Stimulated activated naive CD4-positive, alpha-beta T cell (primary cell): ENCODE measurements at regions not wholly inside any gene's neighbourhood (a gene's known extent, or its start where the extent isn't known, plus 50 kb on each side); places are given as distances from the start of the nearest gene placed in this dataset.
A peak's percentile ranks its signal among the peaks of the same experiment; 100 is the strongest.

Source experiments
- DNase-seq, 6 experiments: peaks; one replicate each; lab custom pipeline; 2025; lab: John Stamatoyannopoulos, UW

DNA sequence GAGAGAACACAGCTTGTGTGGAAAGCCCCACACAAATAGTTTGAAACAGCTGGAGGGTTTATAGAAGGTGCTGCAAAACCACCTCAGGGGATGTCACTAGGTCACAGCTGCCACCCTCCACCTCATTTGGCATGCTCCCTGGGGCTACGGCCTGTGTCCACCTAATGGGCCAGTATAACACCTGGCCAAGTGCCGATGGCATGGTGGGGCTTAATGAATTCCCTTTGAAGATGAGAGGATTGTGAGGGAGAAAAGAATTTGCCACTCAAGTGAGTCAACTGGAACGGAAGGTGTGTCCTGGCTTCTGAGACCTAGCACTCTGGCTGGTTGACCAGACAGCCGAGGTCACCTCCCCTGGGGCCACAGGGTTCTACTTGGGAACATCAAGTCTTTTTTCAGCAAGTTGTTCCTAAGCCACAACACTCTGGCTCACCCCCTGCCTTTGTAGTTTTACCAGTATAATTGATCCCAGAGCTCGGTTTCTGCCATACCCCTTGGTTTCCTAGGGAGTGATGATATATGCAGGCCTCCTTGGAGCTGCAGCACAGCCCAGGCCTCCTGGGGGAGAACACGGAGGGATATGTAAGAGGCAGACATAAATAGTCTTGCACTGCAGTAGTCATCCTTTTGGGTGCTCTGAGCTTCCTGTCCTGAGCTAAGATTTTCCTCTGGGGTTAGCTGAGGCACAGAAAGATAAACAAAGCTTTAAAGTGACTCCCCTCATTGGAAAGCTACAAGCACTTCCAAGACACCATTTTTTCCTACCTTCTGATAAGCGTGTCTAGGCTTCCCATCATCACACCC, 178.2 kb upstream of the LPP start:
- no peak for DNase-seq

DNA sequence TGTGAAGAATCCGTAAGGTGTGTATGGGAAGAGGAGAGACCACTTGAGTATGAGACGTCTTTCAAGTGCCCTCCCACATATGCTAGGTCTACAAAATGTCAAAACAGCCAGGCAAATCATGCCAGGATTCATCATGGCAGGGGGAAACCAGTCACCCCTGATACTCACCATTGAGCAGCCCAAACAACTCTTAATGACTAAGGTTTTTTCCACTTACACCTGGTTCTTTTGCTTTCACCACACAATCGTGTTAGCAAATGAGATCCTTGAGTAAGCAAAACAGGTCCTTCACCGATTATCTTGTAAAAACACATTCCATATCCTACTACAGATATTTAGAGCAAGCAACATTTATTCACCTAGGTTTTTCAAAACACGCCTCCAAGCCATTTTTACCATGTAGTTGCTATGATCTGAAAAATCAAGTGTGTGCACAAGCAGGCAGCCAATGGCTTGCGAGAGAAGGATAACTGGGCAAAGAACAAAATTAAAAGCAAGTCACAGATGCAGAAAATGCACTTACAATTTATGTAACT, 177.5 kb upstream of the LPP start:
- DNase-seq, result no peak

DNA sequence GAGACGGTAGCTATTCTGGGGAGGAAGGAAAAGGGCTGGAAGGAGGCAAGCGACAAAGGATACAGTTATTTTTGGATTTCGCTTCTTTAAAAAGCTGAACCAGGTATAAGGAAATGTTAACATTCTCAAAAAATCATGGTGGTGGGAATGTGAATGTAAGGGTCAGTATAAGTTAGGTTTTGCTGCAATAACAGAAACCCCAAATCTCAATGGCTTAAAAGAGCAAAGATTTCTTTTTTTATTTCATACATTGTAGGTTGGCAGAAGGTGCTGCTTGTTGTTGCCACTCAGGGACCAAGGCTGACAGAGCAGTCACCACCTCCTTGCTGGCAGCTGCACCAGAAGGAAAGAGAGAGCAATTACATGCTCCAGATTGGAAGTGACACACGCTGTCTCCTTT, 176.3 kb upstream of the LPP start:
- no peak for DNase-seq

GRCh38 chr3:187978433-187979011, 175.4 kb upstream of the LPP start:
- DNase-seq, result no peak

DNA sequence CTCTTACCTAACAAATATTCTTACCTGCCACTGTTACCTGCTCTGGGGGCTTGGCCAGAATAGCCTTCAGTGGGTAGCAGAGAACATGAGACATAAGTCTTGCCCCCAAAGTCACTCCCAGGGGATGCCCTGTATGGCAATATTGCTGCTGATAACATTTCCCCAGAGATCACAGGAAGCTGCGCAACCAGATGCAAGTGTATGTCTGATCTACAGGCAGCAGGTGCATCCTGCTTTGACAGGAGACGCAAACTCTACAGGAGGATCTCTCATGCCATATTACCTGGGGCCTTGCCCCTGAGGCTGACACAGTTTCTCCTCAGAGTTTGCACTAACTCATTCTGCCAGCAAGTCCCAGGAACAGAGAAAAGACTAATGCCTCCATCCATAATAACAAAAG, 174.4 kb upstream of the LPP start:
- DNase-seq, result peak; percentile 4 to 59 (median 26)

GRCh38 chr3:187980861-187981260, 173.1 kb upstream of the LPP start:
- DNase-seq, result no peak

DNA sequence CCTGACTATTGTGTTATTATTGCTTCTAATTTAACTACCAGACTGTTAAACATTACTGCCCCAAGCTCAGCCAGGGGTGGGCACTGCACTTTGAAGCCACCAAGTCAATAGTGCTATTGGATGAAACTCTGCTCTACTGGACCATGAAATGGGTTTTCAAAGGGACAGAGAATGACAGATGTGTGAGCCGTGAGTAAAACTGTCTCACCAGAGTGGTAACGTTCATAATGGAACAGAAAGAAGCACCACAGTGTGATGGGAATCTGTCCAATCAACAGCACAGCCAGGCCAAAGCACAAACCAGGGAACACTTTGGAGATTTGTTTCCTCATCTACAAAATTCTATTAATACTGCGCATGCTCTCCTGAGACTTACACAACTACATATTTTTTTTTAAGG, 171.8 kb upstream of the LPP start:
- DNase-seq, result no peak

DNA sequence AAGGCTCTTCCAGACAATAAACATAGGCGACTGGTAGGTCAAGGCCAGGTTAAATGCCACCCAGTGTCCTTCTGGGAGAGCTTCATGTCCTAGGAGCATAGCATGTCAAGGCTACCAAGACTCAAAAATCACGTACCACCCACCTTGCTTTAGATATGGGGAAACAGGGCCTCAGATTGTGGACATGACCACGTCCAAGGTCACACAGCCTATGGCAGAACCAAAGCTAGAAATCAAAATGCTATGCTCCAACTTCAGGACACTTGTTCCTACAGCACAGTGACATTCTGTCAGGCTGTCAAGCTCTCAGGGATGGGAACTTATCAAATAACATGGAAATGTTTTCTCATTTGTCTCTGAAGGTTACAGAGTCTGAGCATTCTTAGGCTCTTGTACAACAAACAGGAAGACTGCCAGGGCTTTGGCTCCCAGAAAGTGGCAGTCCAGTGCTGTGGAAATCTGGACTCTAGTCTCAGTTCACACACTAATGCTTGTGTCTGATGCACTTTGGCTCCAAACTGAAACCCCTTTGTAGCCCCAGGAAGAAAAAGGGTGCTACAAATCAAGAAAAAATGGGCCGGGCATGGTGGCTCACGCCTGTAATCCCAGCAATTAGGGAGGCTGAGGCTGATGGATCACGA, 170.4 kb upstream of the LPP start:
- DNase-seq, result no peak

- no peak for DNase-seq
Measured at GRCh38 chr3:187985647-187986046, 168.3 kb upstream of the LPP start.

GRCh38 chr3:187986514-187986934, 167.4 kb upstream of the LPP start:
- DNase-seq, result no peak

DNA sequence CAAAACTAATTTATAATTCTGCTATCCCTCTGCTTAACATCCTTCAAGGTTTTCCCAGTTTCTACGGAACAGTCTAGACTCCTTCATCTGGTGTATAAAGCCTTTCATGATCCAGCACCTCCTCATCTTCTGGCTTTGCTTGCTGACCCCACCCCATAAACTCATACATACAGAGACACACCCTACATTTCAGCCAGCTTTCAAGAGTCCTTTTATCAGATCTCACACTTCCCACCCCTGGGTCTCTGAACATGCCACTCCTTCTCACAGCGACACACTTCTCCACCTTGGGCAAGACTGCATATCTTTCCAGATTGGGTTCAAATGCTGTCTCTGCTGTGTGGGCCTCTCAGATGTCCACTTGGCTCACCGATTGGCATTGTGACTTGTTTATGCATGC, 166.8 kb upstream of the LPP start:
- DNase-seq, result no peak

DNA sequence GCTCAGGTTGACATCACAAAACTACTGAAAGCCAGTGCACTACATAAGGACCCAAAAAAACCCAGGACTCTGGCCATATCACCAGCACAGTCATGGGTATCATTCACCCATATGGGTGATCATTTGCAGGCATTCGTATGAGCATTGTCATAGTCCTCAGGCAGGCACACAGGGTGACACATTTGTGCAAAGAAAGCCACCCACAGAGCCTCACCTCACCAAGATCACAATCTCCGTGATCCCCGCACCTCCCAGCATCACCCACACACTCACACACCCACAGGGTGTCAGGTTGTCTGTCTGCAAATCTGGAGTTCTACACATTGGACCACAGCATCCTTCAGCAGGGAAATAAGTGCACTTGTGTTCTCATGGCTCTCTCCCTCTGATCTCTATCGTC, 166.0 kb upstream of the LPP start:
- DNase-seq, result no peak

- DNase-seq, result no peak
Measured at GRCh38 chr3:187989575-187990153, 164.3 kb upstream of the LPP start.

DNA sequence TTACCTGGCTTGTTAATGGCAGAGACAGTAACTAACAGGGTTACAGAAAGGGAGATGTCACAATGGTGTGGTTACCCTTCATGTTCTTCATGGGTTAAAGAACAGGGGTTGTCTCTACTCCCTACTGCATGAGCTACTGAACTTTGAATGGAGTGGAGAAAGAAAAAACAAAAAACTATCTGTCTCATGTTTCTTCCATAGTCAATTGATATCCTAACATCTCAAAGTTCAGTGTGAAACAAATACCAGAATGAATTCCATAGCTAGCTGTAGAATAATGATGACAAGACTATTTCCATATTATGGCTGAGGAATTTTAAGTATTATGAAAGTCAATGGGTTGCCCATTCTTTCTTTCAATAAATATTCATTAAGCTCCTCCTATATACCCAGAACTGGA, 161.3 kb upstream of the LPP start:
- no peak for DNase-seq

- peak in 1 of 6 experiments; percentile 14 for DNase-seq
Measured at GRCh38 chr3:187994221-187995042, 159.5 kb upstream of the LPP start.

DNA sequence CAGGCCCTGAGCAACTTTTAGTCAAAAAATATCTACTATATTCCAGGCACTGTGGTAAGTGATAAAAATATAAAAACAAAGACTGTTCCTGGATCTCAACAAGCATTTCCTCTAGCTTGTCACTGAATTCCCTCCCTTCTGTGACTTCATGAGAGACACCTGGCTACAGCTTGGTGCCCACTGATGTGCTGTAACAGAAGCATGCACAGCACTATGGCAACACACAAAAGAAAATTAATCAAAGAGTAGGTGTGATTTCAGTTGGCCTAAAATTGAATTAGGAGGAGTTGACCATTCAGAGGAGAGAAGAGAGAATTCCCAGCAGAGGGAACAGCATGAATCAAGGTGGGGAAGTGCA, 158.9 kb upstream of the LPP start:
- DNase-seq, result no peak

DNA sequence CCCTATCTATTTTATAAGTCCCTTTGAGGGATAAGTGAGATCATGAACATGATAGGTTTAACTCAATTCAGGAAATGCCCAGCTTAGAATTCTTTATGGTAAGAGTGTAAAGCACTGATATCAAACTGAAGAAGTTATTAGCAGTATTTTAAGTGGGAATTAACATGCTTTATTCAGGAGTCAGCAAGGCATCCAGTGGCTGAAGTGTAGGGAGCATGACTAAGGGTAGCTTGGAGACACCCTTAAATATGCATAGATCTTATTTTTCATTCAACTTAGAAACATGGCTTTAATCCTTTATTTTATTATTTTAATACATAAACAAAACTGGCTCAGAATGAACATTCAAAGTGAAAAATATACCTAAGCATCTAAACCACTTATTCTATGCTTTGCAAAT, 158.3 kb upstream of the LPP start:
- no peak for DNase-seq

DNA sequence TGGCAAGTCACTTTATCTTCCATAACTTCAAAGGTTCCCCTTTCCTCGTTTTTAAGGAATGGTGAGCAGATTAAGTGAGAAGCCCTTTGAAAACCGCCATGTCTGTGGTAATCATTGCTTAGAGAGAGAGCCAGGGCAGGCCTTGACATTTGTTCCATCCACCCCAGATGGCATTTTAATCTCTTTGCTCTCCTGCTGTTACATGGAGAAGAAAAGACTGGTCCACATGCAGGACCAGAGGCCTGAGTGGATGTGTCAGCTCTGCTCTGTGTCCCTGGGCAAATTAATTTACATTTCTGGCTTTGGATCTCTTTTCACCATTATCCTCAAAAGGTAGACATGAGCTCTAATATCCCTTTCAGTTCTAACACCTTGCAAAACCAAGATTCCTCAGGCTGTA, 157.3 kb upstream of the LPP start:
- no peak for DNase-seq

- DNase-seq, result no peak
Measured at GRCh38 chr3:187997490-187997889, 156.5 kb upstream of the LPP start.

DNA sequence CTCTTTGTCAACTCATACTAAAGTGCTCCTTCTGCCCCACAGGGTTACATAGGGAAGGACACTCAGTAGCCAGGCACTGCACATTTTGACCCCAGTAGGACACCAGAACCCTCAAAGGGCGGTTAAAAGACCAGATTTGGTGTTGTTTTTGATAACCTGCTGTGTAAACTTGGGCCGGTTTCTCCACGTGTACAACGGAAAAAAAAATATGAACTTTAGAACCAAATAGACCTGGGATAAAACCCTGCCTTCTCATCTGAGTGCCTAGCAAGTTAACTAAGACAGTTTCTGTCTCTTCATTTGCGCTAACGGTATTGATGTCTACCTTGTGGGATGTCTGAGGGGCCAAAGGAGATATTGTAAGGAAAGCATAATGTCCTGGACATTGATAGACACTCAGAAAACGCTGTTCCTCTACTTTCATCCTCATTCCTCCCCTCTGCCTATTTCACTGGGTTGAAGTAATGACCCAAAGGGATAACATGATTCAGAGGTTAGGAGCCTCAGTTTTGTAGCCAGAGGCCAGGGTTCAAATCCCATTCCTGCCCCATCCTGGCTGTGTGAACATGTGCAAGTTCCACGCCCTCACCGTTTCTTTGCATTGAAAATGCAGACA, 155.9 kb upstream of the LPP start:
- no peak for DNase-seq

- no peak for DNase-seq
Measured at GRCh38 chr3:187998611-187999010, 155.3 kb upstream of the LPP start.
